ENCODE measurements at regions not wholly inside any gene's neighbourhood (a gene's known extent, or its start where the extent isn't known, plus 50 kb on each side); places are given as distances from the start of the nearest gene placed in this dataset.

- no peak for DNase-seq
These were observed 72.3 kb downstream of the LINC00237 start for GRCh38 chr20:21033817-21034216.

DNA sequence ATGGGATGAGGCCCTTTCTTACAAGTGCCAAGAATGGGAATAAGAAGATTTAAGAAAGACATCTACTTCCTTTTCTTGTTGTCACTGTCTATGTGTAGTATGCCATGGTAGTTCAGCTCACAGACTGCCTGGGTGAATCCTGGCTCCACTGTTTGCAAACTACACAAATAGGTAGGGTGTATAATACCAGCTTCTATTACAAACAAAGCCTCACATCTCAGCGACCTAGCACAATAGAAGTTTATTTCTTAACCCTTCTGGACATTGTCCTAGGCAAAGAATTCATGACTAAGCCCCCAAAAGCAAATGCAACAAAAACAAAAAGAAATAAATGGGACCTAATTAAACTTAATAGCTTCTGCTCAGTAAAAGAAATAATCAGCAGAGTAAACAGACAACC is 74.5 kb downstream of the LINC00237 start:
- no peak for DNase-seq

- DNase-seq, result no peak
These were observed 76.8 kb downstream of the LINC00237 start for GRCh38 chr20:21029341-21029740.

DNA sequence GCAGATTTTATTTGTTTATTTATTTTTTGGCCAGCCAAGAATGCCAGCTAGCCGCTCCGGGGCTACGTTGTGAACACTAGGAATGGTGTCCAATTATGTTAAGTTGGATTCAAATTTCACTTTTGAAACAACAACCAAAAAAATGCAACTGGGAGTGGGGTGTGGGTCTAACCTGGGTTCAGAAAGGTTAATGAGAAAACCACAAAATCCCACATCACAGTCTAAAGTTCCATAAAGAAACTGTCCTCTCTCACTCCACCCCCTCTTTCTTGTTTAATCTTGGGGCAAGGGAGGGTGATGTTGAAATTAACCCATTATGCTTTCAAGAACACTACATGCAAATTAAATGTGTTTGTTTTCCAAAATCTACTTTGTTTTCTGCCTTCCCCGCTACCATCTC is 77.2 kb downstream of the LINC00237 start:
- no peak for DNase-seq

- DNase-seq, result no peak
These were observed 77.7 kb downstream of the LINC00237 start for GRCh38 chr20:21028436-21028835.

- no peak for DNase-seq
These were observed 78.6 kb downstream of the LINC00237 start for GRCh38 chr20:21027569-21027968.

GRCh38 chr20:21026951-21027350 is 79.2 kb downstream of the LINC00237 start:
- DNase-seq, result no peak

- no peak for DNase-seq
These were observed 81.7 kb downstream of the LINC00237 start for GRCh38 chr20:21024420-21024819.

GRCh38 chr20:21022925-21023324 is 83.2 kb downstream of the LINC00237 start:
- no peak for DNase-seq

GRCh38 chr20:21021472-21021790 is 84.7 kb downstream of the LINC00237 start:
- DNase-seq, result no peak

GRCh38 chr20:21020659-21021471 is 85.3 kb downstream of the LINC00237 start:
- no peak for DNase-seq

DNA sequence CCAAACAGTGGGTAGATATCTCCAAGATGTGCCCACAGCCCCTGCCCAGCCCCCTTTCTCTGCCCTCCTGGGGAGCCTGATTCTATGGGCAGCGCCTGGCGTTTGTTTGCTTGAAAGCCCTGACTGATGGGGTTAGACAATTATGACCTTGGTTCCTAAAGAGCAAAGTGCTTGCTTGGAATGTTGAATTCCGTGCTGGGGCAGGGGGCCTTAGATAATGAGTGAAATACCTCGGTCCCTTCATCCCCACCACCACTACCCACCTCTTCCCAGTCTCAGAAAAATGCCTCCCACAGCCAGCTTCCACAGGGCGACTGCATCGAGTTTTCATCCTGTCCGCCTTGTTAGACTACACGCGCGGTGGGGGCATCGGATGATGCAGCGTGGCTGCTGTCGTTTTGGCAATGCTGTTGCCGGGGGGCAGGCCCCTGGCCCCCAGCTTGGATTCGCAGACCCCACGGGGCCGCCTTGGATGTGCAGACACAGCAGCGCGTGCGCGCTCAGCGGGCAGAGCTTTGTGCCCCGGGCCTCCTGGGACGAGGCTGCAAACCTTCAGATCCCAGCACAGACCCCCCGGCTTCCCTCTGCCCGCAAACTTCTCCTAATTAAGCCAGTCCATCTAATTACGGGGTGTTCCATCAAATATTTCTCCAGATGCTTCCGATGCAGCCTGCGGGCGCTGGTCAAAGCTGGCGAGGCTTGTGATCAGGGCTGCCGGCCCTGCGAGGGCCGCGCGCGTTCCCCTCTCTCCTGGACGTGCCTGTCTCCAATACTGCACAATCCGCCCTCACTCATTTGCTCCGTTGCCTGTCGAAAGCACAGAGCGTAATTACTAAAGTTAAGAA is 86.1 kb downstream of the LINC00237 start:
- DNase-seq, result no peak

GRCh38 chr20:21019468-21019813 is 86.7 kb downstream of the LINC00237 start:
- no peak for DNase-seq

DNA sequence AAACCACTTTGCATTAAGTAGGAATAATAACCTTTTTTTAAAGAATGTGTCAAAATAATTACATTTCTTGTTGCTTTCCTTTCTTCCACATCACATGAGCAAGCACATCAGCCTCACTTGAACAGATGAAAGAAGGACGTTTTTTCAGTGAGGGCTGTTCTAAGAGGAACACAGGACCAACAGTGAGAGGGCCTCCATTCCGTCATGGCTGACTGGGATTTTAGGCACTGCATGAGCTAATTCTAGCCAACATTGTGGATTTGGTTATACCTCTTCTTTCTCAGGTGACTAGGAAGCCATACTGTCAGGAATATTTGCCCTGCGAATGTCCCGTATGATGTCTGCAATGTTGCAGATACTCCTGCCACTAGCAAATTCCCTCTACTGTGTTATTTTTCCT is 87.6 kb downstream of the LINC00237 start:
- DNase-seq, result no peak

- no peak for DNase-seq
These were observed 88.6 kb downstream of the LINC00237 start for GRCh38 chr20:21017528-21018085.

DNA sequence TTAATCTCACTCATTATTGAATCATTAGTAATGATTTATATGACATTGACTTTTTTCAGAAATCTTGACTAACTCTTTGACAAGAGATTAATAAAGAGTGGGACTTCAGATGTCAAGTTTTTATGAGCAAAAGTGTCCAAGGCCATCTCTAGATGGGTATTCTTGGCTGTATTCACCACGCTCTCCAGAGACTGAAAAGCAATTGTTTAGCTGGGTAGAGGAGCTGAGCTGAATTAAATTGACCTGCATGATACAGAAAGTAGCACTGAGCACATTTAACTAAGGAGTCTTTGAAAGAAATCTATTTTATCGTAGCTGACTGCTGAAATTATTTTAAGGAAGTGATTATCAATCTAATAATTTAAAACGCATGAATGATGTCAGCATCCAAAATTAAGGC is 89.4 kb downstream of the LINC00237 start:
- no peak for DNase-seq

GRCh38 chr20:21014528-21014927 is 91.6 kb downstream of the LINC00237 start:
- DNase-seq, result no peak

DNA sequence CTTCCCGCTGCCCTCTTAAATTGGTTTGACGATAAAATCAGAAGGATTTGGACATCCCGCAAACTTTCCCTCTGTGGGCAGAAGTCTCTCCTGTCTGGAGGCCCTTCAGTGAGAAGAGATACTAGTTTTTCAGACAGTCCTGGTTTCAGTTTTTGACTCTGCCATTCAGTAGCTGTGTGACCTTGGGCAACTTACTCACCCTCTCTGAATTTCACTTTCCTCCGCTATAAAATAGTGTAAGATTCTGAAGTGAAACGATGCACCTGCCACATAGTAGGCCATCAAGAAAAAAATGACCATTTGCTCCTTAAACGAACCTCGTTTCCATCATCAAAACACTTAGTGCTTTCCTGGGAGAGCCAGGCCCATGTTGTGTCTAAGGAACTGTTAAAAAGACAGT is 97.2 kb downstream of the LINC00237 start:
- DNase-seq, result no peak

DNA sequence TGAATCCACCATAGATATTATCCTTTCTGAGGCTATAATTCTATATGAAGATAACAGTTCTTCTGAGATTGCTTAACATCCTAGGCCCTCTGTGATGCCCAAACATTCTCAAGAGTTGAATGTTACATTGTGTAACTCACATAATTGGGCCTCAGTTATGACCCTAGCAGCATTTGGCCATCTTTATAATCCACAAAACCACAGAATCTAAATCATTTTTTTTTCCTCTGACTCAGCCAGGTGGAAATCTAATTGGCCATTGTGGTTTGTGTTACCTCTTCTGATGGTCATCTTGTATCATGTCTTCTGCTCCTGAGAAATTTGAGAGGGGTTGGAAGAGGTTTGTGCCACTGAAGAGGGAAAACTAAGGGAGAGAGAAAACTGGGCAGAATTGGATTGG is 99.5 kb downstream of the LINC00237 start:
- DNase-seq, result no peak

DNA sequence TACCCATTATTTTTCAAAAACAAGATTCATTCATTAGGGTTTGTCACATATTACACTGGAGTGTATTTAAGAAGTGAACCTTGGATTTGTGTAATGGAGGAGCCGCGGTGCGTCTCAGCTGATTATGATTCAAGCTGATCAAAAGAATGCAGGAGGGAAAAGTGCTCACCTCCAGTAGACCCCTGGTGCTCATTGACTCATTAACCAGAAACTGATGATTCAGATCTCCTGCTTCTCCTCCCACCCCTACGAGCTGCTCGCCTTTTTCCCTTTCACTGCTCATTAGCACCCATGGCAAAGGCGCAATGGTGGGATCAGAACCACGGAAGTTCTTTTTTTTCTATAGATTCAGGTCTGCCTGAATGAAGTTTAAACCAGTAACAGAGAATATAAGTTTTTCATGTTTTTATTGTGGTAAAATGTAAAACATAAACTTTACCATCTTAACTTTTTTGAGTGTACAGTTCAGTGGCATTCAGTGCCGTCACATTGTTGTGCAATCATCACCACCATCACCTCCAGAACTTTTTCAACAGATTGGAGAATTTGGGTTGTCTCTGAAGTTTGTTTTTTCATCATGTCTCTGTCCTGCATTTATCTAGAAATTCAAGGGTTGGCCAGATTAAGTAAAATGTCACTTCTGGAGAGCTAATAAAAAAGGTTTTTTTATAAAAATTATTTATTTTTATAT is 101.6 kb downstream of the LINC00237 start:
- no peak for DNase-seq

- no peak for DNase-seq
These were observed 102.3 kb downstream of the LINC00237 start for GRCh38 chr20:21003902-21004301.

DNA sequence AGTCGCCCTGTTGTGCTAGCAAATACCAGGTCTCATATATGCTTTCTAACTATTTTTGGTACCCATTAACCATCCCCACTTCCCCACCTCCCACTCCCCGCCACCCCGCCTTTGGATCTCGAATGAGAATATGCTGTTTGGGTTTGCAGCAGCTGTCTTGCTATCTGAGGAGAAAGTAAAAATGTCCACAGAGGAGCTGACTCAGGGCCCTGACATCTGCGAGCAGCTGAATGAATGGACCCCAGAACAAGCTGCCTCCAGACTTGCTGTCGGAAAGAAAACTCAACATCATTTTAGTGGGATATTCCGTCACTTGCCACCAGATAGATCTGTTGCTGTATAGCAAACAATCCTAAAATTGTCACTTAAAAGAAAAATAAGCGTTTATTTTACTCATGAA is 103.7 kb downstream of the LINC00237 start:
- DNase-seq, result no peak

GRCh38 chr20:20993372-20993771 is 112.8 kb downstream of the LINC00237 start:
- no peak for DNase-seq

Data from bone marrow (tissue), 2 donors.